Small intestine (tissue), 7 donors: ENCODE measurements at regions not wholly inside any gene's neighbourhood (a gene's known extent, or its start where the extent isn't known, plus 50 kb on each side); places are given as distances from the start of the nearest gene placed in this dataset.

Experiments
- DNase-seq, 2 donors: peaks; one replicate each; pipeline versions ENCODE4 v3.0.0 to v3.0.0-alpha.2; 2013
- FAIRE-seq: peaks from 2 replicates; lab custom pipeline; 2012; peaks lifted over from hg19 to GRCh38; lab: Jason Lieb, UNC
- H3K27ac ChIP-seq, 3 donors: one replicate each; pipeline ENCODE4 v1.5.1; 2013; ENCODE audit warnings: low read length in 2 of 3, mild to moderate bottlenecking in 2 of 3, control low read depth in 1 of 3, inconsistent platforms in 1 of 3, low read depth in 1 of 3, moderate library complexity in 1 of 3
- H3K27me3 ChIP-seq, 3 donors: one replicate each; pipeline ENCODE4 v1.6.1; 2013; ENCODE audit warnings: low read length in 3 of 3, inconsistent platforms in 1 of 3; ENCODE audit not compliant: control insufficient read depth in 3 of 3, insufficient read depth in 3 of 3
- H3K36me3 ChIP-seq, 3 donors: one replicate each; pipeline ENCODE4 v1.6.1; 2013; ENCODE audit warnings: low read length in 3 of 3, inconsistent platforms in 1 of 3, low read depth in 1 of 3, mild to moderate bottlenecking in 1 of 3, moderate library complexity in 1 of 3; ENCODE audit not compliant: control insufficient read depth in 3 of 3, insufficient read depth in 2 of 3
- H3K4me1 ChIP-seq, 3 donors: one replicate each; pipeline ENCODE4 v1.6.1; 2013; ENCODE audit warnings: low read length in 2 of 3, inconsistent platforms in 1 of 3, low read depth in 1 of 3, mild to moderate bottlenecking in 1 of 3, moderate library complexity in 1 of 3; ENCODE audit not compliant: control insufficient read depth in 3 of 3, insufficient read depth in 2 of 3
- H3K4me3 ChIP-seq, 3 donors: one replicate each; pipeline ENCODE4 v1.5.1; 2013; ENCODE audit warnings: low read length in 3 of 3, control low read depth in 1 of 3, inconsistent platforms in 1 of 3, low read depth in 1 of 3, mild to moderate bottlenecking in 1 of 3, moderate library complexity in 1 of 3
- H3K9me3 ChIP-seq, 2 donors: one replicate each; pipeline ENCODE4 v1.6.1; 2013; ENCODE audit warnings: low read depth in 1 of 2, low read length in 1 of 2; ENCODE audit not compliant: control insufficient read depth in 2 of 2, insufficient read depth in 1 of 2
- WGBS, 3 donors: extraction: QIAGEN DNeasy Blood & Tissue Kit; methylation state at CpG; one replicate each; pipeline ENCODE4 v1.1.7; 2013; 5-methylcytosine and 5-hydroxymethylcytosine counted together
- donor health status: healthy with polysubstance abuse.
- donor health status: control.
- donor health status: control.
- donor health status: Bipolar disorder and iron deficiency.
- donor health status: healthy.

DNA sequence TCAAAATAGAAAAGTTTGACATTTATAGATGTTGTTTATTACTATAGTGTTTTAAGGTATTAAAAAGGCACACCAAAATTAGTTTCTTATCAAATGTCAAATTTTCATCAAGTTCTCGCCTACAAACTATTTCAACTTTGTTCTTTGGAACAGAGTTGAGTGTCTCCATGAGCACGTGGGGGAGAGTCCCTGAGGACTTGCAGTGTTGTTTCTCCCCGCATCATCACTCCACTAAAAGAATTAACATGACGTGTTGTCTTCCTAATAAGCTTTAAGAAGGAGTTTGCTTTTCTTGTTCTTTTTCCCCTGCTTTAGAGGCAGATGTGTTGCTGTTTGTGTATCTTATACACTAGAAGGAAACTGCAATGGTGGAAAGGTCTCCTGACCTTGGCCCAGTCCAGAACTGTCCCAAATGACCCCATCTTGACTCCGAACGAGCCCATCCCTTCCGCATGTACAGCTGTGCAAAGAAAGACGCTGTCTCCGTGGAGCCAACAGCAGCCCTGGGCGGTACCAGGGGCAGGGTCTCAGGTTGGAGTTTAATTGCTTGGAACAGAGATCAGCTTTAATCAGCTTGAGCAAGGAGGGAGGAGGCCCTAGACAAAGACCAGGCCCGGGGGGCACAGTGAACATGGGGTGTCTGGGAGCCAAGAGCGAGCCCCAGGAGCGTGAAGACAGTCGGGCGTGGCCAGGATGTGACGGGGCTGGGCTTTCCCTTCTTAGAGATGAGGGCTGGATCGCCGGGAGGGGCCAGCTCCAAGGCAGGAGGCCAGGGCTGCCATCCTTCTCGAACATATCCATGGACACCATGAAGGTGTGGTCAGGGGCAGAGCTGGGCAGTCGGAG, 215.4 kb upstream of the RTL1 start:
- peak in 1 of 2 donors; percentile 14 for DNase-seq
- H3K36me3 ChIP-seq, result no peaks in the 10 kb centered on the region
- no peak overlapping the region for H3K4me3 ChIP-seq
- H3K4me1 ChIP-seq, result no peaks in the 10 kb centered on the region
- WGBS, 3 donors, result 52 to 65% (median 60%) methylated on average over 20 of the region's 20 CpGs
- no peak overlapping the region for H3K27ac ChIP-seq
- no peak for FAIRE-seq
- H3K27me3 ChIP-seq, result peaks cover 0 to 12% (median 0%) of the 10 kb centered on the region in 3 donors
- H3K9me3 ChIP-seq, result no peaks in the 10 kb centered on the region

DNA sequence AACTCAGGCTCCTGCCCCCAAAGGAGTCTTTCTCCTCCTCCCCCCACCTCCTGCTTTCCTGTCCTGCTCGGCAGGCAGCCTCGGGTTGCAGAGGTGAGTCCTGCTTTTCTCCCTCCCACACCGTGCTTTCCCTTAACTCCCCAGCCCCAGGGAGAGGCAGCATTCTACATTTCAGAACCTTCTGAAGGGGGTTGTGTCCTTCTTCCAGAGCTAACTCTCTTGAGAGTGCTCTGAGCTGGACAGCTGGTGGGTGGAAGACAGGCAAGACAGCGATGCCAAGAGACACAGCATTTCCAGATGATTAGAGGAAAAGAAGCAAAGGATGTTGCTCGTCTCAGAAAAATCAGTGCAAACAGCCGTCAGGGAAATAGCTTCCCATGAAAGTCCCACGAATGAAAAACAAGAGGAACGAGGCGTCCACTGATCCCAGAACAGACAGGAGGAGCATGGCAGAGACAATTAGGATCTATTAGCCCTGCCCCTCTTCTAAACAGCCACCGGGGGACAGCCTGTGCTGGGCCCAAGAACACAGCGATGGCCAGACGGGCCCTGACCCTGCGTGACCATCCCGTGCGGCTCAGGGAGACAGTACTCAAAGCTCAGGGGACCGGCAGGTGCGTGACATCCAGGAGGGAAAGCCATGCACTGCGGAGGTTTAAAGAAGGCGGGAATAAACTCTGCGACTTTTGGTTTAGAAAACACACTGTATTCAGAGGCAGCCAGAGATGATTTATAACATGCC, 216.5 kb upstream of the RTL1 start:
- no peak overlapping the region for H3K27ac ChIP-seq
- WGBS, 3 donors, result 49 to 72% (median 57%) methylated on average over 20 of the region's 20 CpGs
- DNase-seq (no peak), FAIRE-seq (no peak)
- no peaks in the 10 kb centered on the region for H3K36me3 ChIP-seq
- H3K27me3 ChIP-seq, result peaks cover 0 to 12% (median 0%) of the 10 kb centered on the region in 3 donors
- no peaks in the 10 kb centered on the region for H3K4me1 ChIP-seq
- H3K4me3 ChIP-seq, result no peak overlapping the region
- no peaks in the 10 kb centered on the region for H3K9me3 ChIP-seq

DNA sequence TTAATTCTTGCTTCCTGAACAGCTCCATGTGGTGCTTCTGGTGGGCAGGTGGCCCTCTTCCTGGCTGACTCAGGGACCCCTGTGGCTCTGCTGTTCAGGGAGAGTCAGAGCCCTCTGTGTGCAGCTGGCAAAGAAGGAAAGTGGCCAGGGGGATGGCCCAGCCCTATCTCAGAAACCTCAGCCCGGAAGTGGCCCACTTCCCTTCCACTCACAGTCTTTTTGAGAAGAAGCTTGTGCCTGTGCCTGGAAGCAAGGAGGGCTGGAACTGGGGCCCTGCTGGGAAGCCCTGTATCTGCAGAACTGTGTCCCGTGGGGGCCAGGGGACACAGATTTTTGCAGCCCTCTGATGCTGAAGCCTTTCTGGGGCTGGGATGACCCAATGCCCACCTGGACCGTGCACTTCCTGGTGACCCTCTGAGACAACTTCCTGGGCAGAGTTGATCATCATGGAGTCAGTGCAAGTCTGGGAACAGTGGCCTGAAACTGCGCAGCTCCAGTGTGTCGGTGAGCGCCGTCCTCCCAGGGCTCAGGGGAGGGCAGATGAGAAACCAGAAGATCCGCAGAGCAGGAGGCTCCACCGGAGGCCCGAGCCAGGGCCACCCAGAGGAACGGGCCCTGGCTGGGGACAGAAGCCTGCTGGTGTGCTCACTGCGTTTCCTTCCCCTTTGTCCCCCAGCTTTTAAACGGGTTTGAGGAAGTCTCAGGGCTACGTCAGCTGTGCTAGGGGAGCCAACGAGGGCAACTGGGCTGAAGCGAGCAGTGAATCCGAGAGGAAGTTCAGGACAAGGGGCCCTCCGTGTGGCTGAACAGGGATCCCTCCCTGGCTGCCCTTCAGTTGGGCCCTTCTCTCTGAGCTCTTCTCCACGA, 217.4 kb upstream of the RTL1 start:
- Histone ChIP-seq H3K9me3 (no peaks in the 10 kb centered on the region), H3K36me3 (no peaks in the 10 kb centered on the region), H3K27ac (peak overlapping the region in 1 of 3 donors; percentile 44), H3K4me1 (no peaks in the 10 kb centered on the region), H3K4me3 (no peak overlapping the region), H3K27me3 (peaks cover 0 to 12% (median 0%) of the 10 kb centered on the region in 3 donors)
- DNase-seq, result no peak
- 61 to 71% (median 63%) methylated on average over 19 of the region's 19 CpGs for WGBS, 3 donors
- no peak for FAIRE-seq

DNA sequence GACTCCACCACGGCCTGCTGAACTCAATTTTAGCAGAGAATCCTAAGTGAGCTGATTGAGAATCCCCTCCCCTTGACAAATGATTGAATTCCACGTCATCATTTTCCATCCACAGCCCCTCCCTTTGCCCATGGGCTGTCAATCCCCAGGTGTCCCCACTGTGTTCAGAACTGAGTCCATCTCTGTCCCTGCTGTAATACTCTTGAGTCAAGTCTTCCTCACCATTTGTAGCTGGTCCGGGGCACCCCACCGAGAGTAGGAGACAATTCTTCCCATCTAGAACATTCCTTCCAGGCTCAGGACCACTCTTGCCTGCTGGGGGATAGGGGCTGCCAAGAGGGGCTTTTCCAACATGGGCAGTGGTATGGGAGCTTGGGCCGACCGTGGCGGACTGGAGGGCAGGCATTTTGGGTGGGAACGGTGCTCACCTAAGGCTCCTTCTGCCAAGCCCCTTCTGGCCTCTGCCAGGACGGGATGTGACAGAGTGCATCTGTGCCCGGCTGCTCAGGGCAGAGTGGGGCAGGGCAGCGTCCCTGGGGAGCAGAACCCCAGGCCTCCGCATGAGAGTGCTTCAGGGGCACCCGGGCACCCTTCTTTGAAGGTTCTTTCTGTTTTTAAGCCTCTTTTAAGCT, 218.1 kb upstream of the RTL1 start:
- Histone ChIP-seq H3K4me3 (no peak overlapping the region), H3K36me3 (no peaks in the 10 kb centered on the region), H3K4me1 (no peaks in the 10 kb centered on the region), H3K27ac (no peak overlapping the region), H3K9me3 (no peaks in the 10 kb centered on the region), H3K27me3 (peaks cover 0 to 10% (median 0%) of the 10 kb centered on the region in 3 donors)
- 75 to 85% (median 84%) methylated on average over 13 of the region's 13 CpGs for WGBS, 3 donors
- DNase-seq, result no peak
- FAIRE-seq, result no peak

DNA sequence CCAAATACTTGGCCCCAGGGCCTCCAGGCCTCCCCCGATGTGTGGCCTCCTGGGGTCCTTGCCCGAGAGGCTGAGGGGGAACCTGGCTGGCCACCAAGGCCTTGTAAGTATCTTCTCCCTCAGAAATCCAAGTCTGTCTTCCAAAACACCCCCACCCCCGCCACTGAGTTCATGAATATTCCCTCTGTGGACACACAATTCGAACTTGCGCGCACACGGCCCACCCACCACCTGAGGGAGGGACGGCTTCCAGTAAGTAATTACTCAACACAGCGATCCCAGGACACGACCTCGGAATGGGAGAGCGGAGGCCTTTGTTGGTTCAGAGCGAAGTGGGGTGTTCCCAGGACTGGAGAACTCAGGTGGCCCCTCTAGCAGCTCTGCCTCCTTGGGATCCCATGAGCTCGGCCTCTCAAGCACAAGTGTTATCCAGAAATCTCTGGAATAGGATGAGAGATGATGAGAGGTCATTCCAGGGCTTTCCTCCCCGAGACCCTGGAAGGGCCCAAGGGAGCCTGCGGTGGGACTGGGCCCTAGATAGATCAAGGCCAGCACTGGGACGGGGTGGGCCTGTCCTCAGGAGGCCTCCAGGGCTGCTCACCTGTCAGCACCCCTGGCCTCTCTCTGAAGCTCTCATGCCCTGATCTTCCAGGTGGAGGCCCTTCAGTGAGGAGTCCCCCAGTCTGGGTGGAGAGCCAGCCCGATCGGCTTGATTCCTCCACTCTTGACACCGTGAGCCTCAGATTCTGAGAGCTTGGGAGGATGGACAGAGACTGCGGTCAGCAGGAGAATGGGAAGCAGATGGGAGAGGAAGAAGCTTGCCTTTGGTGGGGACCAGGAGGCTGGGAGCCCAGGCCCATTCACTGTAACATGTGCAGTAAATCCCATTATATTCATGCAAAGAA, 219.0 kb upstream of the RTL1 start:
- Histone ChIP-seq H3K9me3 (no peaks in the 10 kb centered on the region), H3K4me1 (no peaks in the 10 kb centered on the region), H3K27me3 (peaks cover 0 to 10% (median 0%) of the 10 kb centered on the region in 3 donors), H3K36me3 (no peaks in the 10 kb centered on the region), H3K4me3 (no peak overlapping the region), H3K27ac (no peak overlapping the region)
- 83 to 88% (median 85%) methylated on average over 21 of the region's 21 CpGs for WGBS, 3 donors
- DNase-seq (no peak), FAIRE-seq (no peak)

DNA sequence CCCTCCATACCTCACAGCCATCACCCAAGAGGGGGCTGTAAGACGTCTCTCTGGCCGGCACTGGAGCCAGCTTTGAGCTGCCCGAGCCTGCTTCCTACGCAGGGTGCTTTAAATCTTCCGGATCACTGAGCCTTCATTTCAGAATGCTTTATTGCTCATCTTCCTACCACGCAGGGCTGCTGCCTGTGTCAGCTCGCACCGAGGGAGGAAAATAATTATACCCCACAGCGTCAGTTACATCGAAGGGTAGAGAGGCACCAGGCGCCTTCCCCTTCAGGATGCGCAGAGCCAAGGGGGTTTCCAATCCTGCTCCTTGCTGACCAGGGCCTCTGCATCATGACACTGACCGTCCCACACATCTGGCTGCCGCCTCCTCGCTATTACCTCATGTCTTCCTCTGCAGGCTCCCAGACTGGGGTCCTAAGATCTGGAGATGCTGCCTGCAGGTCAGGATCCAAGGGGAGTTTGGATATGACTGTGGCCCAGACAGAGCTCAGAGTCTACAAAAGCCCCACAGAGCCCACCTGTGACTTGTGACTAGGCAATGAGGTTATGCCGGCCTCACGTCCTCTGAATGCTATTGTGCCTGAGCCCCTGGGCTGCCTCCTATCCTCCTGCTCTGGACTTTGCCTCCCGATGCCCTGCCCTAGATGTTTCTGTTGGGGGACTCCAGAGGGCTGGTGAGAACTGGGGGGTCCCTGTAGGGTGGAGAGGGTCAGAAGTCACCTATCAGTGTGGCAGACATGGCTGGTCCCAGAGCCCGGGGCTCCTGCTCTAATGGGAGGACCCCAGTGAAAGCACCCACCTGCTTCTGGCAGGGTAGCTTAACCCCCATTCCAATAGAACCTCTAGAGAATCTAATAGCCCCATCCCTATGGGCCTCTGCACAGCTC, 220.3 kb upstream of the RTL1 start:
- Histone ChIP-seq H3K36me3 (no peaks in the 10 kb centered on the region), H3K27ac (no peak overlapping the region), H3K9me3 (no peaks in the 10 kb centered on the region), H3K4me3 (no peak overlapping the region), H3K4me1 (no peaks in the 10 kb centered on the region), H3K27me3 (peaks cover 0 to 12% (median 0%) of the 10 kb centered on the region in 3 donors)
- FAIRE-seq, result no peak
- WGBS, 3 donors, result 83 to 87% (median 86%) methylated on average over 19 of the region's 19 CpGs
- DNase-seq, result no peak

DNA sequence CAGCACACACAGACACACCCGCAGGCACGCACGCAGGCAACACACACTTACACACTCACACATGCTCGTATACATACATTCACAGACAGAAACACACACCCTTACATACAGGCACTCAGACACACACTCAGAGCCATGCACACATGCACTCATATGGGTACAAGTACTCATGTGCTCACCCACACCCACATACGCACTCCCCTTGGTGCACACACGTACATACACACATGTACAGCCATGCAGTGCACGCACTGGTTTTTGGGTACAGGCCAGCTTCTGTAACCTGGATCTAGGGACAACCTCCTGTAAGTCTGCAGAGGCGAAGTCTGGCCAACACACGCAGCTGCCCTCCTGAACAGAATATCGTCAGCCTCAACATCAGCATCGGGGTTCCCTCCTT, 221.3 kb upstream of the RTL1 start:
- H3K9me3 ChIP-seq, result no peaks in the 10 kb centered on the region
- no peak overlapping the region for H3K4me3 ChIP-seq
- H3K36me3 ChIP-seq, result no peaks in the 10 kb centered on the region
- 77 to 91% (median 88%) methylated on average over 11 of the region's 11 CpGs for WGBS, 3 donors
- FAIRE-seq, result no peak
- H3K27me3 ChIP-seq, result peaks cover 0 to 8% (median 0%) of the 10 kb centered on the region in 3 donors
- H3K4me1 ChIP-seq, result no peaks in the 10 kb centered on the region
- no peak for DNase-seq
- H3K27ac ChIP-seq, result no peak overlapping the region
